GM23338 (cell line): ENCODE measurements at regions not wholly inside any gene's neighbourhood (a gene's known extent, or its start where the extent isn't known, plus 50 kb on each side); places are given as distances from the start of the nearest gene placed in this dataset.

ENCODE experiments used
- ATAC-seq: fragments of 200-7000 bp; cut with Tn5 transposase; 3 replicates; pipeline ENCODE4 v1.9.1; 2020
- DNase-seq: peaks from one replicate; pipeline ENCODE4 v3.0.0-alpha.2; 2015; ENCODE audit warnings: low spot score
- H2AFZ ChIP-seq: fragments of 200-600 bp; sonication (generic); 2 replicates; pipeline ENCODE4 v1.8.0; 2016; ENCODE audit warnings: antibody characterized with exemption, mild to moderate bottlenecking, moderate library complexity
- H3F3A ChIP-seq: fragments of 200-600 bp; sonication (generic); replicated peaks from 2 replicates; pipeline ENCODE4 v1.8.0; 2017; ENCODE audit warnings: antibody characterized with exemption, mixed run types, low read depth
- H3K27ac ChIP-seq: fragments of 200-600 bp; sonication (generic); 2 replicates; pipeline ENCODE4 v1.6.1; 2016; ENCODE audit warnings: low read depth
- H3K27me3 ChIP-seq: fragments of 200-600 bp; sonication (generic); 2 replicates; pipeline ENCODE4 v1.8.0; 2016; ENCODE audit warnings: mild to moderate bottlenecking, mixed run types, moderate library complexity; ENCODE audit not compliant: insufficient read depth
- H3K36me3 ChIP-seq: fragments of 200-600 bp; sonication (generic); 2 replicates; pipeline ENCODE4 v1.8.0; 2016; ENCODE audit warnings: mild to moderate bottlenecking; ENCODE audit not compliant: insufficient read depth
- H3K4me1 ChIP-seq: fragments of 200-600 bp; sonication (generic); 2 replicates; pipeline ENCODE4 v1.8.0; 2016; ENCODE audit warnings: mild to moderate bottlenecking, moderate library complexity; ENCODE audit not compliant: insufficient read depth
- H3K4me2 ChIP-seq: fragments of 200-600 bp; sonication (generic); 2 replicates; pipeline ENCODE4 v1.7.1; 2017; ENCODE audit warnings: mixed run types
- H3K4me3 ChIP-seq: fragments of 200-600 bp; sonication (generic); 2 replicates; pipeline ENCODE4 v1.6.1; 2016; ENCODE audit warnings: mixed run types
- H3K79me2 ChIP-seq: fragments of 200-600 bp; sonication (generic); replicated peaks from 2 replicates; pipeline ENCODE4 v1.8.0; 2017; ENCODE audit warnings: mild to moderate bottlenecking; ENCODE audit not compliant: insufficient read depth
- H3K9me2 ChIP-seq: fragments of 200-600 bp; sonication (generic); 2 replicates; pipeline ENCODE4 v1.8.0; 2017; ENCODE audit not compliant: insufficient read depth
- H4K20me1 ChIP-seq: fragments of 200-600 bp; sonication (generic); replicated peaks from 2 replicates; pipeline ENCODE4 v1.8.0; 2017; ENCODE audit warnings: mild to moderate bottlenecking; ENCODE audit not compliant: insufficient read depth
- H3K27ac Mint-ChIP-seq: 2 replicates; pipeline ENCODE4 v1.8.0; 2020; ENCODE audit warnings: inconsistent platforms, mild to moderate bottlenecking, moderate library complexity, mixed read lengths
- H3K27me3 Mint-ChIP-seq: 3 replicates; pipeline ENCODE4 v1.8.0; 2022; ENCODE audit warnings: low read depth, mild to moderate bottlenecking, moderate library complexity, mixed read lengths, inconsistent platforms; ENCODE audit not compliant: insufficient read depth, poor library complexity
- H3K36me3 Mint-ChIP-seq: 3 replicates; pipeline ENCODE4 v1.8.0; 2021; ENCODE audit warnings: low read depth, mild to moderate bottlenecking, inconsistent platforms, moderate library complexity, mixed read lengths
- H3K4me1 Mint-ChIP-seq: 3 replicates; pipeline ENCODE4 v1.8.0; 2020; ENCODE audit warnings: mild to moderate bottlenecking, inconsistent platforms, mixed read lengths
- H3K4me3 Mint-ChIP-seq: 3 replicates; pipeline ENCODE4 v1.8.0; 2021; ENCODE audit warnings: moderate library complexity, mild to moderate bottlenecking, inconsistent platforms, mixed read lengths
- H3K9me3 Mint-ChIP-seq: 3 replicates; pipeline ENCODE4 v1.8.0; 2020; ENCODE audit warnings: moderate library complexity, mild to moderate bottlenecking, inconsistent platforms, mixed read lengths
- CREB1 ChIP-seq: fragments of 250-450 bp; sonication (Bioruptor Pico); IDR thresholded peaks from 2 replicates; pipeline ENCODE4 v1.5.0; 2020; ENCODE audit warnings: low read depth, mild to moderate bottlenecking, moderate library complexity
- EZH2 ChIP-seq: fragments of 200-600 bp; sonication (generic); IDR thresholded peaks from one replicate; pipeline ENCODE4 v1.8.0; 2017; ENCODE audit warnings: antibody characterized with exemption, mild to moderate bottlenecking, low read depth; ENCODE audit not compliant: unreplicated experiment
- EZH2phosphoT487 ChIP-seq: fragments of 200-600 bp; sonication (generic); IDR thresholded peaks from one replicate; pipeline ENCODE4 v1.8.1; 2018; ENCODE audit warnings: antibody characterized with exemption; ENCODE audit not compliant: unreplicated experiment
- JUNB ChIP-seq: IDR thresholded peaks from one replicate; pipeline ENCODE4 v1.6.1; 2016; ENCODE audit warnings: antibody characterized with exemption; ENCODE audit not compliant: unreplicated experiment
- NANOG ChIP-seq: IDR thresholded peaks from 2 replicates; pipeline ENCODE4 v1.6.1; 2016; ENCODE audit warnings: antibody characterized with exemption, borderline replicate concordance
- POLR2AphosphoS5 ChIP-seq: IDR thresholded peaks from 2 replicates; pipeline ENCODE4 v1.6.1; 2016; ENCODE audit warnings: antibody characterized with exemption, low read depth
- STAT1 ChIP-seq: IDR thresholded peaks from one replicate; pipeline ENCODE4 v1.6.1; 2016; ENCODE audit warnings: antibody characterized with exemption; ENCODE audit not compliant: unreplicated experiment
- ZNF114 ChIP-seq: fragments of 250-450 bp; sonication (Bioruptor Pico); IDR thresholded peaks from 2 replicates; pipeline ENCODE4 v1.5.0; 2020; ENCODE audit warnings: mild to moderate bottlenecking, moderate library complexity
- ZNF331 ChIP-seq: fragments of 250-450 bp; sonication (Bioruptor Pico); IDR thresholded peaks from 2 replicates; pipeline ENCODE4 v1.5.0; 2020; ENCODE audit warnings: low read depth, mild to moderate bottlenecking, moderate library complexity
- TF ChIP-seq, protein P1 (sequence below): fragments of 250-450 bp; sonication (Bioruptor Pico); IDR thresholded peaks from 2 replicates; pipeline ENCODE4 v1.5.0; 2020; ENCODE audit warnings: mild to moderate bottlenecking, moderate library complexity
- TF ChIP-seq, protein P2 (sequence below): IDR thresholded peaks from 2 replicates; pipeline ENCODE4 v1.6.1; 2016; ENCODE audit warnings: antibody characterized with exemption
- TF ChIP-seq, protein P3 (sequence below): IDR thresholded peaks from one replicate; pipeline ENCODE4 v1.6.1; 2018; ENCODE audit warnings: antibody characterized with exemption; ENCODE audit not compliant: unreplicated experiment
- TF ChIP-seq, protein P4 (sequence below), 2 experiments: fragments of 200-600 bp in 1 of 2; sonication (generic) in 1 of 2; conservative IDR thresholded peaks; 2 replicates each; pipeline versions ENCODE4 v1.5.1 to v1.6.1; 2016 to 2017; ENCODE audit warnings: antibody characterized with exemption in 2 of 2, low read depth in 2 of 2, mild to moderate bottlenecking in 2 of 2, moderate library complexity in 1 of 2

DNA sequence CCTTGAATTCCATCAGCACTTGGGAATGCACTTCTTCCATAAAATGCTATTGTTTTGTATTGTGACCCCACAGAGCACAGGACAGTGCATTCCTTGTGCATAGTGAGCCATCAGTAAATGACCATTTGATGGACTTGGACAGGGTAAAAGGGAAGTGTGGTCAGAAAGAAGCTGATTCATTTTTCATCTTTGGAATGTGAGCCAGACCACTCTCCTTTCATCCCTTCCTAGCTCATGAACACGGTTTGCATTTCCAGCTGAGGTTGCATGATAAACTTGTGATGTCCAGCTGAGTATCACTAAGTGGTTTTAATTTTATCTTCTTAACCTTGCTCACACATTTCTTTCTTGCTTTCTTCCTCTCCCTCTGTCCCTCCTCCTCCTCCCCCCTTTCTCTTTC is 101.3 kb downstream of the NUDT12 start:
- Histone ChIP-seq H4K20me1 (no peaks in the 10 kb centered on the region), H3F3A (no peaks in the 10 kb centered on the region), H3K9me2 (no peaks in the 10 kb centered on the region), H3K4me2 (no peak overlapping the region), H2AFZ (no peak overlapping the region), H3K4me3 (no peak overlapping the region), H3K27me3 (no peaks in the 10 kb centered on the region), H3K27ac (no peak overlapping the region), H3K79me2 (no peaks in the 10 kb centered on the region), H3K36me3 (no peaks in the 10 kb centered on the region), H3K4me1 (no peaks in the 10 kb centered on the region)
- no peak overlapping the region for H3K4me3 Mint-ChIP-seq
- TF ChIP-seq, protein P1, sequence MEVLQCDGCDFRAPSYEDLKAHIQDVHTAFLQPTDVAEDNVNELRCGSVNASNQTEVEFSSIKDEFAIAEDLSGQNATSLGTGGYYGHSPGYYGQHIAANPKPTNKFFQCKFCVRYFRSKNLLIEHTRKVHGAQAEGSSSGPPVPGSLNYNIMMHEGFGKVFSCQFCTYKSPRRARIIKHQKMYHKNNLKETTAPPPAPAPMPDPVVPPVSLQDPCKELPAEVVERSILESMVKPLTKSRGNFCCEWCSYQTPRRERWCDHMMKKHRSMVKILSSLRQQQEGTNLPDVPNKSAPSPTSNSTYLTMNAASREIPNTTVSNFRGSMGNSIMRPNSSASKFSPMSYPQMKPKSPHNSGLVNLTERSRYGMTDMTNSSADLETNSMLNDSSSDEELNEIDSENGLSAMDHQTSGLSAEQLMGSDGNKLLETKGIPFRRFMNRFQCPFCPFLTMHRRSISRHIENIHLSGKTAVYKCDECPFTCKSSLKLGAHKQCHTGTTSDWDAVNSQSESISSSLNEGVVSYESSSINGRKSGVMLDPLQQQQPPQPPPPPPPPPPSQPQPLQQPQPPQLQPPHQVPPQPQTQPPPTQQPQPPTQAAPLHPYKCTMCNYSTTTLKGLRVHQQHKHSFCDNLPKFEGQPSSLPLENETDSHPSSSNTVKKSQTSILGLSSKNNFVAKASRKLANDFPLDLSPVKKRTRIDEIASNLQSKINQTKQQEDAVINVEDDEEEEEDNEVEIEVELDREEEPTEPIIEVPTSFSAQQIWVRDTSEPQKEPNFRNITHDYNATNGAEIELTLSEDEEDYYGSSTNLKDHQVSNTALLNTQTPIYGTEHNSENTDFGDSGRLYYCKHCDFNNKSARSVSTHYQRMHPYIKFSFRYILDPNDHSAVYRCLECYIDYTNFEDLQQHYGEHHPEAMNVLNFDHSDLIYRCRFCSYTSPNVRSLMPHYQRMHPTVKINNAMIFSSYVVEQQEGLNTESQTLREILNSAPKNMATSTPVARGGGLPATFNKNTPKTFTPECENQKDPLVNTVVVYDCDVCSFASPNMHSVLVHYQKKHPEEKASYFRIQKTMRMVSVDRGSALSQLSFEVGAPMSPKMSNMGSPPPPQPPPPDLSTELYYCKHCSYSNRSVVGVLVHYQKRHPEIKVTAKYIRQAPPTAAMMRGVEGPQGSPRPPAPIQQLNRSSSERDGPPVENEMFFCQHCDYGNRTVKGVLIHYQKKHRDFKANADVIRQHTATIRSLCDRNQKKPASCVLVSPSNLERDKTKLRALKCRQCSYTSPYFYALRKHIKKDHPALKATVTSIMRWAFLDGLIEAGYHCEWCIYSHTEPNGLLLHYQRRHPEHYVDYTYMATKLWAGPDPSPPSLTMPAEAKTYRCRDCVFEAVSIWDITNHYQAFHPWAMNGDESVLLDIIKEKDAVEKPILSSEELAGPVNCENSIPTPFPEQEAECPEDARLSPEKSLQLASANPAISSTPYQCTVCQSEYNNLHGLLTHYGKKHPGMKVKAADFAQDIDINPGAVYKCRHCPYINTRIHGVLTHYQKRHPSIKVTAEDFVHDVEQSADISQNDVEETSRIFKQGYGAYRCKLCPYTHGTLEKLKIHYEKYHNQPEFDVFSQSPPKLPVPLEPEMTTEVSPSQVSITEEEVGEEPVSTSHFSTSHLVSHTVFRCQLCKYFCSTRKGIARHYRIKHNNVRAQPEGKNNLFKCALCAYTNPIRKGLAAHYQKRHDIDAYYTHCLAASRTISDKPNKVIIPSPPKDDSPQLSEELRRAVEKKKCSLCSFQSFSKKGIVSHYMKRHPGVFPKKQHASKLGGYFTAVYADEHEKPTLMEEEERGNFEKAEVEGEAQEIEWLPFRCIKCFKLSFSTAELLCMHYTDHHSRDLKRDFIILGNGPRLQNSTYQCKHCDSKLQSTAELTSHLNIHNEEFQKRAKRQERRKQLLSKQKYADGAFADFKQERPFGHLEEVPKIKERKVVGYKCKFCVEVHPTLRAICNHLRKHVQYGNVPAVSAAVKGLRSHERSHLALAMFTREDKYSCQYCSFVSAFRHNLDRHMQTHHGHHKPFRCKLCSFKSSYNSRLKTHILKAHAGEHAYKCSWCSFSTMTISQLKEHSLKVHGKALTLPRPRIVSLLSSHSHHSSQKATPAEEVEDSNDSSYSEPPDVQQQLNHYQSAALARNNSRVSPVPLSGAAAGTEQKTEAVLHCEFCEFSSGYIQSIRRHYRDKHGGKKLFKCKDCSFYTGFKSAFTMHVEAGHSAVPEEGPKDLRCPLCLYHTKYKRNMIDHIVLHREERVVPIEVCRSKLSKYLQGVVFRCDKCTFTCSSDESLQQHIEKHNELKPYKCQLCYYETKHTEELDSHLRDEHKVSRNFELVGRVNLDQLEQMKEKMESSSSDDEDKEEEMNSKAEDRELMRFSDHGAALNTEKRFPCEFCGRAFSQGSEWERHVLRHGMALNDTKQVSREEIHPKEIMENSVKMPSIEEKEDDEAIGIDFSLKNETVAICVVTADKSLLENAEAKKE (CRISPR knock-in tag) = no peak
- TF ChIP-seq STAT1 = no peak
- TF ChIP-seq, protein P2, sequence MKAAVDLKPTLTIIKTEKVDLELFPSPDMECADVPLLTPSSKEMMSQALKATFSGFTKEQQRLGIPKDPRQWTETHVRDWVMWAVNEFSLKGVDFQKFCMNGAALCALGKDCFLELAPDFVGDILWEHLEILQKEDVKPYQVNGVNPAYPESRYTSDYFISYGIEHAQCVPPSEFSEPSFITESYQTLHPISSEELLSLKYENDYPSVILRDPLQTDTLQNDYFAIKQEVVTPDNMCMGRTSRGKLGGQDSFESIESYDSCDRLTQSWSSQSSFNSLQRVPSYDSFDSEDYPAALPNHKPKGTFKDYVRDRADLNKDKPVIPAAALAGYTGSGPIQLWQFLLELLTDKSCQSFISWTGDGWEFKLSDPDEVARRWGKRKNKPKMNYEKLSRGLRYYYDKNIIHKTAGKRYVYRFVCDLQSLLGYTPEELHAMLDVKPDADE = no peak
- no peak for TF ChIP-seq EZH2
- TF ChIP-seq NANOG = no peak
- TF ChIP-seq, protein P3, sequence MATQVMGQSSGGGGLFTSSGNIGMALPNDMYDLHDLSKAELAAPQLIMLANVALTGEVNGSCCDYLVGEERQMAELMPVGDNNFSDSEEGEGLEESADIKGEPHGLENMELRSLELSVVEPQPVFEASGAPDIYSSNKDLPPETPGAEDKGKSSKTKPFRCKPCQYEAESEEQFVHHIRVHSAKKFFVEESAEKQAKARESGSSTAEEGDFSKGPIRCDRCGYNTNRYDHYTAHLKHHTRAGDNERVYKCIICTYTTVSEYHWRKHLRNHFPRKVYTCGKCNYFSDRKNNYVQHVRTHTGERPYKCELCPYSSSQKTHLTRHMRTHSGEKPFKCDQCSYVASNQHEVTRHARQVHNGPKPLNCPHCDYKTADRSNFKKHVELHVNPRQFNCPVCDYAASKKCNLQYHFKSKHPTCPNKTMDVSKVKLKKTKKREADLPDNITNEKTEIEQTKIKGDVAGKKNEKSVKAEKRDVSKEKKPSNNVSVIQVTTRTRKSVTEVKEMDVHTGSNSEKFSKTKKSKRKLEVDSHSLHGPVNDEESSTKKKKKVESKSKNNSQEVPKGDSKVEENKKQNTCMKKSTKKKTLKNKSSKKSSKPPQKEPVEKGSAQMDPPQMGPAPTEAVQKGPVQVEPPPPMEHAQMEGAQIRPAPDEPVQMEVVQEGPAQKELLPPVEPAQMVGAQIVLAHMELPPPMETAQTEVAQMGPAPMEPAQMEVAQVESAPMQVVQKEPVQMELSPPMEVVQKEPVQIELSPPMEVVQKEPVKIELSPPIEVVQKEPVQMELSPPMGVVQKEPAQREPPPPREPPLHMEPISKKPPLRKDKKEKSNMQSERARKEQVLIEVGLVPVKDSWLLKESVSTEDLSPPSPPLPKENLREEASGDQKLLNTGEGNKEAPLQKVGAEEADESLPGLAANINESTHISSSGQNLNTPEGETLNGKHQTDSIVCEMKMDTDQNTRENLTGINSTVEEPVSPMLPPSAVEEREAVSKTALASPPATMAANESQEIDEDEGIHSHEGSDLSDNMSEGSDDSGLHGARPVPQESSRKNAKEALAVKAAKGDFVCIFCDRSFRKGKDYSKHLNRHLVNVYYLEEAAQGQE = no peak
- TF ChIP-seq, protein P4, sequence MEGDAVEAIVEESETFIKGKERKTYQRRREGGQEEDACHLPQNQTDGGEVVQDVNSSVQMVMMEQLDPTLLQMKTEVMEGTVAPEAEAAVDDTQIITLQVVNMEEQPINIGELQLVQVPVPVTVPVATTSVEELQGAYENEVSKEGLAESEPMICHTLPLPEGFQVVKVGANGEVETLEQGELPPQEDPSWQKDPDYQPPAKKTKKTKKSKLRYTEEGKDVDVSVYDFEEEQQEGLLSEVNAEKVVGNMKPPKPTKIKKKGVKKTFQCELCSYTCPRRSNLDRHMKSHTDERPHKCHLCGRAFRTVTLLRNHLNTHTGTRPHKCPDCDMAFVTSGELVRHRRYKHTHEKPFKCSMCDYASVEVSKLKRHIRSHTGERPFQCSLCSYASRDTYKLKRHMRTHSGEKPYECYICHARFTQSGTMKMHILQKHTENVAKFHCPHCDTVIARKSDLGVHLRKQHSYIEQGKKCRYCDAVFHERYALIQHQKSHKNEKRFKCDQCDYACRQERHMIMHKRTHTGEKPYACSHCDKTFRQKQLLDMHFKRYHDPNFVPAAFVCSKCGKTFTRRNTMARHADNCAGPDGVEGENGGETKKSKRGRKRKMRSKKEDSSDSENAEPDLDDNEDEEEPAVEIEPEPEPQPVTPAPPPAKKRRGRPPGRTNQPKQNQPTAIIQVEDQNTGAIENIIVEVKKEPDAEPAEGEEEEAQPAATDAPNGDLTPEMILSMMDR (conservative IDR thresholded peaks at IDR 0.05; ENCODE audit: low read depth in 2 of 2) = no peak
- TF ChIP-seq POLR2AphosphoS5 = no peak
- TF ChIP-seq CREB1 (CRISPR knock-in tag) = no peak
- TF ChIP-seq ZNF331 (CRISPR knock-in tag) = no peak
- TF ChIP-seq ZNF114 (CRISPR knock-in tag) = no peak
- TF ChIP-seq JUNB = no peak
- TF ChIP-seq EZH2phosphoT487 = no peak
- no peaks in the 10 kb centered on the region for H3K9me3 Mint-ChIP-seq
- H3K36me3 Mint-ChIP-seq = no peaks in the 10 kb centered on the region
- ATAC-seq = no peak
- no peaks in the 10 kb centered on the region for H3K4me1 Mint-ChIP-seq
- H3K27me3 Mint-ChIP-seq = no peaks in the 10 kb centered on the region
- H3K27ac Mint-ChIP-seq = no peak overlapping the region
- DNase-seq = no peak
